SK-N-SH (cell line): ENCODE measurements at regions not wholly inside any gene's neighbourhood (a gene's known extent, or its start where the extent isn't known, plus 50 kb on each side); places are given as distances from the start of the nearest gene placed in this dataset.

Experiments used
- CTCF ChIA-PET: fragments of 300-600, 350-600 bp; formaldehyde crosslinking; extraction: SDS; loops from one replicate; lab custom pipeline; 2021; lab: Yijun Ruan, JAX
- POLR2A ChIA-PET: fragments of 350-600 bp; sonication (Branson Sonifier 250); formaldehyde crosslinking; extraction: SDS; loops from one replicate; lab custom pipeline; 2020; ENCODE audit warnings: antibody characterized with exemption, inconsistent platforms; lab: Yijun Ruan, JAX
- DNase-seq: peaks from one replicate; pipeline ENCODE4 v3.0.0; 2012
- H2AFZ ChIP-seq: fragments of 200-600 bp; sonication (generic); 2 replicates; pipeline ENCODE4 v1.8.1; 2016; ENCODE audit warnings: antibody characterized with exemption, mild to moderate bottlenecking, low read depth
- H3F3A ChIP-seq: fragments of 200-600 bp; sonication (generic); replicated peaks from 2 replicates; pipeline ENCODE3; 2016; ENCODE audit warnings: antibody characterized with exemption, mild to moderate bottlenecking; ENCODE audit not compliant: insufficient read depth
- H3K27ac ChIP-seq, 2 experiments: fragments of 200-500 bp in 1 of 2; fragments of 200-600 bp in 1 of 2; sonication (Bioruptor generic) in 1 of 2; sonication (generic), shearing (Covaris generic) in 1 of 2; 2 replicates each; pipeline versions ENCODE4 v1.5.1 to v1.6.1; 2014 to 2016; ENCODE audit warnings: low read depth in 2 of 2, inconsistent platforms in 1 of 2, low read length in 1 of 2, mild to moderate bottlenecking in 1 of 2, mixed read lengths in 1 of 2
- H3K27me3 ChIP-seq: fragments of 200-600 bp; sonication (generic), shearing (Covaris generic); 2 replicates; pipeline ENCODE4 v1.6.1; 2016; ENCODE audit warnings: mixed run types; ENCODE audit not compliant: insufficient read depth
- H3K36me3 ChIP-seq, 2 experiments: fragments of 200-500 bp in 1 of 2; fragments of 200-600 bp in 1 of 2; sonication (Bioruptor generic) in 1 of 2; sonication (generic) in 1 of 2; replicated peaks in 1 of 2; 2 replicates each; pipeline versions ENCODE3 to v1.5.1; 2014 to 2016; ENCODE audit warnings: low read length in 1 of 2, mild to moderate bottlenecking in 1 of 2; ENCODE audit not compliant: insufficient read depth in 2 of 2, control insufficient read depth in 1 of 2
- H3K4me1 ChIP-seq, 2 experiments: fragments of 200-500 bp in 1 of 2; fragments of 200-600 bp in 1 of 2; sonication (Bioruptor generic) in 1 of 2; sonication (generic), shearing (Covaris generic) in 1 of 2; 2 replicates each; pipeline versions ENCODE4 v1.5.1 to v1.6.1; 2014 to 2016; ENCODE audit warnings: low read depth in 1 of 2, low read length in 1 of 2, mixed run types in 1 of 2; ENCODE audit not compliant: insufficient read depth in 2 of 2, control insufficient read depth in 1 of 2
- H3K4me2 ChIP-seq: fragments of 200-600 bp; sonication (generic), shearing (Covaris generic); 2 replicates; pipeline ENCODE4 v1.6.1; 2017; ENCODE audit warnings: mixed run types
- H3K4me3 ChIP-seq, 2 experiments: fragments of 200-500 bp in 1 of 2; fragments of 200-600 bp in 1 of 2; sonication (Bioruptor generic) in 1 of 2; sonication (generic), shearing (Covaris generic) in 1 of 2; 2 replicates each; pipeline versions ENCODE4 v1.5.1 to v1.8.1; 2014 to 2016; ENCODE audit warnings: low read depth in 2 of 2, inconsistent platforms in 1 of 2, low read length in 1 of 2, mild to moderate bottlenecking in 1 of 2, mixed read lengths in 1 of 2, moderate library complexity in 1 of 2
- H3K79me2 ChIP-seq: fragments of 200-600 bp; sonication (generic); 2 replicates; pipeline ENCODE4 v1.8.1; 2017; ENCODE audit warnings: mild to moderate bottlenecking; ENCODE audit not compliant: insufficient read depth
- H3K9ac ChIP-seq: fragments of 200-600 bp; sonication (generic); 2 replicates; pipeline ENCODE4 v1.6.1; 2017; ENCODE audit warnings: mixed run types
- H3K9me2 ChIP-seq: fragments of 200-600 bp; sonication (generic); 2 replicates; pipeline ENCODE4 v1.6.1; 2017; ENCODE audit warnings: mixed run types
- H3K9me3 ChIP-seq: fragments of 200-600 bp; sonication (generic); 2 replicates; pipeline ENCODE4 v1.6.1; 2017; ENCODE audit warnings: mixed run types, mild to moderate bottlenecking, moderate library complexity
- H4K20me1 ChIP-seq: fragments of 200-600 bp; sonication (generic); 2 replicates; pipeline ENCODE4 v1.6.1; 2017; ENCODE audit warnings: mild to moderate bottlenecking, mixed run types; ENCODE audit not compliant: insufficient read depth
- CHD2 ChIP-seq: fragments of 150-350 bp; IDR thresholded peaks from 2 replicates; pipeline ENCODE4 v1.6.1; 2018; ENCODE audit warnings: low read length; ENCODE audit not compliant: partially characterized antibody
- EP300 ChIP-seq, 2 experiments: IDR thresholded peaks; 2 replicates each; pipeline versions ENCODE4 v1.4.0 to v1.6.1; 2012; ENCODE audit warnings: borderline replicate concordance in 1 of 2, low read depth in 1 of 2, low read length in 1 of 2
- FOXJ3 ChIP-seq: sonication (generic); formaldehyde crosslinking; IDR thresholded peaks from 2 replicates; pipeline ENCODE4 v1.5.1; 2020; ENCODE audit warnings: mild to moderate bottlenecking, missing genetic modification reagents
- GABPA ChIP-seq: IDR thresholded peaks from 2 replicates; pipeline ENCODE4 v1.4.0; 2012; ENCODE audit warnings: low read depth, mild to moderate bottlenecking
- GATA2 ChIP-seq: sonication (generic); formaldehyde crosslinking; IDR thresholded peaks from 2 replicates; pipeline ENCODE4 v1.5.0; 2020; ENCODE audit warnings: mild to moderate bottlenecking, missing genetic modification reagents
- IRF3 ChIP-seq: fragments of 150-350 bp; IDR thresholded peaks from 2 replicates; pipeline ENCODE4 v1.6.1; 2016; ENCODE audit warnings: mild to moderate bottlenecking, low read depth, low read length
- MAX ChIP-seq: IDR thresholded peaks from 2 replicates; pipeline ENCODE4 v1.4.0; 2012; ENCODE audit warnings: low read depth
- MXI1 ChIP-seq: IDR thresholded peaks from 2 replicates; pipeline ENCODE4 v1.6.1; 2012; ENCODE audit warnings: mild to moderate bottlenecking, low read depth, low read length, improper control_type of control experiment
- RAD21 ChIP-seq: IDR thresholded peaks from 2 replicates; pipeline ENCODE4 v1.6.1; 2012; ENCODE audit warnings: mild to moderate bottlenecking, low read length
- RCOR1 ChIP-seq: fragments of 150-350 bp; IDR thresholded peaks from 2 replicates; pipeline ENCODE4 v1.6.1; 2017; ENCODE audit warnings: antibody characterized with exemption, low read length
- RXRA ChIP-seq: IDR thresholded peaks from 2 replicates; pipeline ENCODE4 v1.4.0; 2012; ENCODE audit warnings: low read depth, mild to moderate bottlenecking, borderline replicate concordance
- TAF1 ChIP-seq: IDR thresholded peaks from 2 replicates; pipeline ENCODE4 v1.6.1; 2012; ENCODE audit warnings: low read depth, mild to moderate bottlenecking, low read length, moderate library complexity, borderline replicate concordance
- TCF12 ChIP-seq: IDR thresholded peaks from 2 replicates; pipeline ENCODE4 v1.4.0; 2012
- USF2 ChIP-seq: fragments of 150-350 bp; IDR thresholded peaks from 2 replicates; pipeline ENCODE4 v1.6.1; 2017; ENCODE audit warnings: antibody characterized with exemption, low read length, low read depth, borderline replicate concordance
- WGBS: methylation state at CpG from one replicate; pipeline ENCODE4 v1.1.6; 2017; ENCODE audit warnings: low lambda C conversion rate; 5-methylcytosine and 5-hydroxymethylcytosine counted together

- peak; percentile 66 for DNase-seq
- WGBS: 35% methylated on average over 3 of the region's 3 CpGs
- Histone ChIP-seq H3K4me2 (no peak overlapping the region), H3K4me1 (peaks cover 0 to 24% of the 10 kb centered on the region in 2 experiments; a peak in 2 of 4 replicates), H3K9me3 (no peaks in the 10 kb centered on the region), H3K27ac (peak overlapping the region in 1 of 2 experiments; percentile 71; a peak in 2 of 4 replicates), H3K36me3 (no peaks in the 10 kb centered on the region), H4K20me1 (no peaks in the 10 kb centered on the region), H3K9ac (no peak overlapping the region), H3K27me3 (no peaks in the 10 kb centered on the region)
- CTCF ChIA-PET: interaction anchor here (0.8 to 2.3 kb wide), 6 partner anchors 9 to 1335 kb away, joined by 3 to 9 read pairs (median 4); no protein-coding TSS in a partner anchor
- POLR2A ChIA-PET: no interaction called here
- TF ChIP-seq IRF3 (no peak), RCOR1 (peak; percentile 95), EP300 (IDR thresholded peaks at IDR 0.05; ENCODE audit: borderline replicate concordance in 1 of 2, low read depth in 1 of 2, low read length in 1 of 2) (peak in 1 of 2 experiments; percentile 94; a peak in 2 of 4 replicates), CHD2 (peak; percentile 79), GATA2 (CRISPR knock-in tag) (peak; percentile 84), FOXJ3 (CRISPR knock-in tag) (peak; percentile 73), TCF12 (peak; percentile 34; the same call in 1 of the 2 replicates), GABPA (no peak)
- TF ChIP-seq, all 33 proteins: peak for 6
- Histone ChIP-seq H3F3A (no peaks in the 10 kb centered on the region), H3K9me2 (no peaks in the 10 kb centered on the region), H2AFZ (no peak overlapping the region), H3K4me3 (no peak overlapping the region), H3K79me2 (no peaks in the 10 kb centered on the region)
Measured at GRCh38 chr1:216841165-216841564, 117.9 kb upstream of the ESRRG start.

DNA sequence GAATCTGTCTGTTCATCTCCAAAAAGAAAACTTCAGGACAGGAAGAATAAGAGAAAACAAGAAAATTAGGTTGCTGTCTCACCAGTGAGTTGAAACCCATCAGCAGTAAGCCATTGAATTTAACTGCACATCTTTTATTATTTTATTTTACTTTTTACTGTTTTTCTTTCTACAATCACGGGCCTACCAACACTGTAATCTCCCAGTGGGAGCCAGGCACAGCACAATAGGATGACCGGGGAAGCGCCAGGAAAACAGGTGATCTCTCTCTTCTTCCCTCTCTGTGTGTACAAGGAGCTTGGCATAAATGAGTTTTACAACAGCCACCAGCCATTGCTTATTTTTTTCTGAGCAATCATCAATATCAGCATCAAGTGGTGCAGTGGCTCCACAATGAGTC is 113.1 kb upstream of the ESRRG start:
- no peak overlapping the region for H3K9ac ChIP-seq
- no peak for DNase-seq
- H3K27me3 ChIP-seq: no peaks in the 10 kb centered on the region
- TF ChIP-seq RXRA (no peak), MXI1 (no peak), RAD21 (no peak), TCF12 (no peak)
- no peaks in the 10 kb centered on the region for H3K36me3 ChIP-seq
- 64% methylated on average over 3 of the region's 3 CpGs for WGBS
- no peak overlapping the region for H3K27ac ChIP-seq
- H3K4me1 ChIP-seq: peaks cover 0 to 9% of the 10 kb centered on the region in 2 experiments; a peak in 2 of 4 replicates
- CTCF ChIA-PET: interaction anchor here (1.4 kb wide), 1 partner anchor 13 kb away, joined by 3 read pairs; no protein-coding TSS in a partner anchor
- no peaks in the 10 kb centered on the region for H3K9me3 ChIP-seq
- no peak overlapping the region for H2AFZ ChIP-seq
- no peak overlapping the region for H3K4me2 ChIP-seq
- POLR2A ChIA-PET: interaction anchor here (0.6 kb wide), 1 partner anchor 420 kb away, joined by 4 read pairs; no protein-coding TSS in a partner anchor
- H3K9me2 ChIP-seq: no peaks in the 10 kb centered on the region
- no peaks in the 10 kb centered on the region for H4K20me1 ChIP-seq
- H3F3A ChIP-seq: no peaks in the 10 kb centered on the region
- H3K4me3 ChIP-seq: no peak overlapping the region
- H3K79me2 ChIP-seq: no peaks in the 10 kb centered on the region

- no peak for DNase-seq
- WGBS: 42% methylated on average over 4 of the region's 4 CpGs
- H4K20me1 ChIP-seq: no peaks in the 10 kb centered on the region
- H3K9me3 ChIP-seq: no peaks in the 10 kb centered on the region
- no peak overlapping the region for H2AFZ ChIP-seq
- H3K4me2 ChIP-seq: no peak overlapping the region
- H3K27me3 ChIP-seq: no peaks in the 10 kb centered on the region
- no peak overlapping the region for H3K4me3 ChIP-seq
- POLR2A ChIA-PET: no interaction called here
- CTCF ChIA-PET: interaction anchor here (2.2 kb wide), 1 partner anchor 11 kb away, joined by 9 read pairs; no protein-coding TSS in a partner anchor
- no peaks in the 10 kb centered on the region for H3K9me2 ChIP-seq
- no peak overlapping the region for H3K9ac ChIP-seq
- TF ChIP-seq MAX: no peak
- TF ChIP-seq TAF1: no peak
- no peak for TF ChIP-seq RAD21
- no peak for TF ChIP-seq USF2
- no peak for TF ChIP-seq IRF3
- TF ChIP-seq RCOR1: peak; percentile 22; the same call in 1 of the 2 replicates
- peak in 1 of 2 experiments; percentile 37; a peak in 1 of 4 replicates for TF ChIP-seq EP300 (IDR thresholded peaks at IDR 0.05; ENCODE audit: borderline replicate concordance in 1 of 2, low read depth in 1 of 2, low read length in 1 of 2)
- peak; percentile 19; the same call in 1 of the 2 replicates for TF ChIP-seq GATA2 (CRISPR knock-in tag)
- no peak overlapping the region for H3K27ac ChIP-seq
- no peaks in the 10 kb centered on the region for H3K36me3 ChIP-seq
- H3K79me2 ChIP-seq: no peaks in the 10 kb centered on the region
- H3K4me1 ChIP-seq: peaks cover 0 to 3% of the 10 kb centered on the region in 2 experiments; a peak in 1 of 4 replicates
- H3F3A ChIP-seq: no peaks in the 10 kb centered on the region
Measured at GRCh38 chr1:216833509-216833908, 110.3 kb upstream of the ESRRG start.
